HCT116 (cell line): ENCODE measurements at regions not wholly inside any gene's neighbourhood (a gene's known extent, or its start where the extent isn't known, plus 50 kb on each side); places are given as distances from the start of the nearest gene placed in this dataset.

Source experiments
- ATAC-seq: fragments of 200-7000 bp; cut with Tn5 transposase; 2 replicates; pipeline ENCODE4 v1.9.1; 2020; ENCODE audit warnings: mild to moderate bottlenecking, moderate library complexity
- BruUV-seq: library from RNA; stranded (reverse); fragments of 400-500 nt; replicated peaks from 2 replicates; lab custom pipeline; 2021; lab: Mats Ljungman, UMichigan
- CTCF ChIA-PET: fragments of 300-600 bp; sonication (Branson Sonifier 250); formaldehyde crosslinking; loops from one replicate; lab custom pipeline; 2021; ENCODE audit warnings: antibody characterized with exemption; lab: Charles Lee
- POLR2A ChIA-PET: fragments of 300-600, 350-600 bp; sonication (Branson Sonifier 250); formaldehyde crosslinking; loops from one replicate; lab custom pipeline; 2021; ENCODE audit warnings: antibody characterized with exemption; lab: Charles Lee
- RAD21 ChIA-PET, 2 experiments: fragments of 300-600 bp; sonication (Branson Sonifier 250); formaldehyde crosslinking; loops; one replicate each; lab custom pipeline; 2023; ENCODE audit warnings: low total read pairs in 2 of 2; ENCODE audit not compliant: uncharacterized antibody in 2 of 2, unreplicated experiment in 2 of 2, low non-redundant PET in 1 of 2; lab: Charles Lee
- DNase-seq: peaks from one replicate; pipeline ENCODE4 v3.0.0-alpha.2; 2010; ENCODE audit warnings: low read depth, low spot score
- H2AFZ ChIP-seq: fragments of 200-600 bp; shearing (Covaris generic), sonication (generic); 2 replicates; pipeline ENCODE4 v1.6.1; 2017; ENCODE audit warnings: low read depth, mixed run types, mixed read lengths, antibody characterized with exemption, low read length; ENCODE audit not compliant: poor library complexity, severe bottlenecking
- H3K27ac ChIP-seq: 2 replicates; pipeline ENCODE4 v1.5.1; 2012; ENCODE audit warnings: low read depth, low read length
- H3K27me3 ChIP-seq: fragments of 200-600 bp; sonication (generic); 2 replicates; pipeline ENCODE4 v1.6.1; 2016; ENCODE audit warnings: mixed run types, low read length, mixed read lengths; ENCODE audit not compliant: insufficient read depth
- H3K36me3 ChIP-seq, 2 experiments: fragments of 200-500 bp in 1 of 2; fragments of 200-600 bp in 1 of 2; sonication (Bioruptor generic) in 1 of 2; sonication (generic) in 1 of 2; 2 replicates each; pipeline versions ENCODE4 v1.5.1 to v1.6.1; 2014 to 2016; ENCODE audit warnings: low read length in 2 of 2, inconsistent platforms in 1 of 2, mixed read lengths in 1 of 2, mixed run types in 1 of 2; ENCODE audit not compliant: insufficient read depth in 2 of 2, control insufficient read depth in 1 of 2
- H3K4me1 ChIP-seq, 2 experiments: fragments of 200-600 bp in 1 of 2; sonication (generic) in 1 of 2; 2 replicates each; pipeline versions ENCODE4 v1.5.1 to v1.6.1; 2012 to 2017; ENCODE audit warnings: low read length in 2 of 2, inconsistent platforms in 1 of 2, mild to moderate bottlenecking in 1 of 2, mixed read lengths in 1 of 2, mixed run types in 1 of 2, moderate library complexity in 1 of 2; ENCODE audit not compliant: insufficient read depth in 2 of 2, control insufficient read depth in 1 of 2
- H3K4me2 ChIP-seq: fragments of 200-600 bp; sonication (generic); 2 replicates; pipeline ENCODE4 v1.6.1; 2017; ENCODE audit warnings: mixed run types, low read length, mixed read lengths
- H3K4me3 ChIP-seq, 2 experiments: fragments of 200-600 bp in 1 of 2; sonication (generic) in 1 of 2; replicated peaks in 1 of 2; 2 replicates each; pipeline ENCODE4 v1.5.1; 2011 to 2016; ENCODE audit warnings: low read length in 2 of 2, control low read depth in 1 of 2, low read depth in 1 of 2, mild to moderate bottlenecking in 1 of 2, mixed read lengths in 1 of 2, mixed run types in 1 of 2
- H3K79me2 ChIP-seq: fragments of 200-600 bp; sonication (generic); 2 replicates; pipeline ENCODE4 v1.6.1; 2017; ENCODE audit warnings: mild to moderate bottlenecking, mixed run types, low read length, moderate library complexity, mixed read lengths; ENCODE audit not compliant: insufficient read depth
- H3K9ac ChIP-seq: fragments of 200-600 bp; sonication (generic); 2 replicates; pipeline ENCODE4 v1.6.1; 2016; ENCODE audit warnings: low read length, mixed read lengths
- H3K9me2 ChIP-seq: fragments of 200-600 bp; sonication (generic), shearing (Covaris generic); 2 replicates; pipeline ENCODE4 v1.6.1; 2017; ENCODE audit warnings: mixed run types, mild to moderate bottlenecking, moderate library complexity; ENCODE audit not compliant: insufficient read depth
- H3K9me3 ChIP-seq, 2 experiments: fragments of 200-500 bp in 1 of 2; fragments of 200-600 bp in 1 of 2; sonication (Bioruptor generic) in 1 of 2; sonication (generic) in 1 of 2; 2 replicates each; pipeline ENCODE4 v1.6.1; 2014 to 2017; ENCODE audit warnings: low read length in 2 of 2, mixed read lengths in 2 of 2, inconsistent platforms in 1 of 2, low read depth in 1 of 2, mild to moderate bottlenecking in 1 of 2, mixed run types in 1 of 2, moderate library complexity in 1 of 2; ENCODE audit not compliant: control insufficient read depth in 1 of 2, insufficient read depth in 1 of 2
- H4K20me1 ChIP-seq: fragments of 200-600 bp; sonication (generic), shearing (Covaris generic); 2 replicates; pipeline ENCODE4 v1.6.1; 2017; ENCODE audit warnings: mixed run types, mild to moderate bottlenecking, moderate library complexity; ENCODE audit not compliant: insufficient read depth
- ATF3 ChIP-seq: IDR thresholded peaks from 2 replicates; pipeline ENCODE4 v1.6.1; 2012
- CTCF ChIP-seq, 3 experiments: fragments of 200-600 bp in 1 of 3; sonication (generic) in 1 of 3; IDR thresholded peaks in 2 of 3; conservative IDR thresholded peaks in 1 of 3; 2 replicates each; pipeline ENCODE4 v1.5.1; 2012 to 2017; ENCODE audit warnings: low read depth in 2 of 3, low read length in 2 of 3, antibody characterized with exemption in 1 of 3, borderline replicate concordance in 1 of 3, control low read depth in 1 of 3, mild to moderate bottlenecking in 1 of 3, mixed read lengths in 1 of 3, mixed run types in 1 of 3, moderate library complexity in 1 of 3; ENCODE audit not compliant: insufficient read depth in 1 of 3
- EGR1 ChIP-seq: IDR thresholded peaks from 2 replicates; pipeline ENCODE4 v1.6.1; 2012; ENCODE audit warnings: low read depth
- ELF1 ChIP-seq: IDR thresholded peaks from 2 replicates; pipeline ENCODE4 v1.6.1; 2012; ENCODE audit warnings: low read depth, borderline replicate concordance
- EZH2phosphoT487 ChIP-seq: fragments of 200-600 bp; IDR thresholded peaks from 2 replicates; pipeline ENCODE4 v1.6.1; 2018; ENCODE audit warnings: antibody characterized with exemption, borderline replicate concordance
- FOSL1 ChIP-seq: IDR thresholded peaks from 2 replicates; pipeline ENCODE4 v1.6.1; 2012; ENCODE audit warnings: low read depth
- JUND ChIP-seq: IDR thresholded peaks from 2 replicates; pipeline ENCODE4 v1.6.1; 2012
- POLR2A ChIP-seq: IDR thresholded peaks from 2 replicates; pipeline ENCODE4 v1.7.0; 2011; ENCODE audit warnings: borderline replicate concordance; ENCODE audit not compliant: insufficient read depth, insufficient read length; ENCODE audit errors: extremely low read depth
- POLR2AphosphoS5 ChIP-seq: IDR thresholded peaks from 2 replicates; pipeline ENCODE4 v1.6.1; 2011; ENCODE audit warnings: mild to moderate bottlenecking, low read depth, low read length, moderate library complexity
- RAD21 ChIP-seq: IDR thresholded peaks from 2 replicates; pipeline ENCODE4 v1.6.1; 2012; ENCODE audit warnings: low read depth, mild to moderate bottlenecking
- REST ChIP-seq: IDR thresholded peaks from 2 replicates; pipeline ENCODE4 v1.6.1; 2012; ENCODE audit warnings: low read depth
- SIN3A ChIP-seq: IDR thresholded peaks from 2 replicates; pipeline ENCODE4 v1.6.1; 2012; ENCODE audit warnings: low read depth
- SP1 ChIP-seq: IDR thresholded peaks from 2 replicates; pipeline ENCODE4 v1.6.1; 2012; ENCODE audit warnings: low read depth
- SRF ChIP-seq: IDR thresholded peaks from 2 replicates; pipeline ENCODE4 v1.6.1; 2012; ENCODE audit warnings: low read depth
- TCF7L2 ChIP-seq: IDR thresholded peaks from 2 replicates; pipeline ENCODE4 v1.7.0; 2011; ENCODE audit warnings: borderline replicate concordance, inconsistent platforms; ENCODE audit not compliant: insufficient read depth, insufficient read length; ENCODE audit errors: extremely low read depth
- YY1 ChIP-seq: IDR thresholded peaks from 2 replicates; pipeline ENCODE4 v1.6.1; 2011; ENCODE audit warnings: low read length, low read depth, moderate library complexity, mild to moderate bottlenecking; ENCODE audit not compliant: insufficient replicate concordance; ENCODE audit errors: extremely low read depth
- ZBTB33 ChIP-seq: IDR thresholded peaks from 2 replicates; pipeline ENCODE4 v1.6.1; 2011; ENCODE audit warnings: mild to moderate bottlenecking, low read length, moderate library complexity; ENCODE audit not compliant: insufficient replicate concordance; ENCODE audit errors: extremely low read depth
- ZFX ChIP-seq: fragments of 450-650 bp; IDR thresholded peaks from 2 replicates; pipeline ENCODE4 v1.6.1; 2017
- ZNF274 ChIP-seq: fragments of 200-500 bp; sonication (Bioruptor generic); IDR thresholded peaks from 2 replicates; pipeline ENCODE4 v1.6.1; 2014; ENCODE audit warnings: mild to moderate bottlenecking, low read depth, low read length, inconsistent platforms
- intact Hi-C: fragments of 100-400 bp; cut with micrococcal nuclease; formaldehyde crosslinking; loops from 2 replicates; pipeline ENCODE4 v1.10.0; 2022

GRCh38 chrX:5802391-5802790 is 426.3 kb downstream of the NLGN4X start:
- Histone ChIP-seq H3K4me3 (no peak overlapping the region), H3K9me3 (no peaks in the 10 kb centered on the region; a peak in 1 of 4 replicates), H2AFZ (no peak overlapping the region), H4K20me1 (no peaks in the 10 kb centered on the region), H3K9ac (no peak overlapping the region), H3K4me1 (no peaks in the 10 kb centered on the region), H3K27me3 (no peaks in the 10 kb centered on the region), H3K36me3 (no peaks in the 10 kb centered on the region), H3K27ac (no peak overlapping the region), H3K79me2 (no peaks in the 10 kb centered on the region), H3K4me2 (no peak overlapping the region), H3K9me2 (no peaks in the 10 kb centered on the region)
- RAD21 ChIA-PET, result no interaction called here
- CTCF ChIA-PET, result no interaction called here
- ATAC-seq (no peak), DNase-seq (no peak)
- POLR2A ChIA-PET, result no interaction called here
- TF ChIP-seq FOSL1 (no peak), POLR2A (no peak), JUND (no peak), POLR2AphosphoS5 (no peak), TCF7L2 (no peak), SP1 (no peak), ELF1 (no peak), ZBTB33 (no peak), SRF (no peak), ATF3 (no peak), ZFX (no peak), YY1 (no peak), RAD21 (no peak), REST (no peak), ZNF274 (no peak), CTCF (IDR thresholded peaks at IDR 0.05 in 2 of 3, conservative IDR thresholded peaks at IDR 0.05 in 1 of 3; ENCODE audit: borderline replicate concordance in 1 of 3, insufficient read depth in 1 of 3, low read depth in 2 of 3, low read length in 2 of 3) (no peak), EZH2phosphoT487 (no peak), EGR1 (no peak), SIN3A (no peak)
- BruUV-seq, result no TSS peak
- intact Hi-C loops, result no loop called here
